D721Med (cell line): ENCODE measurements at regions not wholly inside any gene's neighbourhood (a gene's known extent, or its start where the extent isn't known, plus 50 kb on each side); places are given as distances from the start of the nearest gene placed in this dataset.

ENCODE experiments used
- DNase-seq: peaks from one replicate; pipeline ENCODE4 v3.0.0; 2011; ENCODE audit warnings: low spot score; ENCODE audit not compliant: insufficient read length
- FAIRE-seq: peaks from 2 replicates; lab custom pipeline; 2011; peaks lifted over from hg19 to GRCh38; lab: Jason Lieb, UNC
- TF ChIP-seq, protein P1 (sequence below): IDR thresholded peaks from 2 replicates; pipeline ENCODE4 v1.5.1; 2012; ENCODE audit warnings: mild to moderate bottlenecking, control low read depth; ENCODE audit not compliant: insufficient read depth; ENCODE audit errors: missing control alignments

- DNase-seq (no peak), FAIRE-seq (no peak)
- TF ChIP-seq, protein P1, sequence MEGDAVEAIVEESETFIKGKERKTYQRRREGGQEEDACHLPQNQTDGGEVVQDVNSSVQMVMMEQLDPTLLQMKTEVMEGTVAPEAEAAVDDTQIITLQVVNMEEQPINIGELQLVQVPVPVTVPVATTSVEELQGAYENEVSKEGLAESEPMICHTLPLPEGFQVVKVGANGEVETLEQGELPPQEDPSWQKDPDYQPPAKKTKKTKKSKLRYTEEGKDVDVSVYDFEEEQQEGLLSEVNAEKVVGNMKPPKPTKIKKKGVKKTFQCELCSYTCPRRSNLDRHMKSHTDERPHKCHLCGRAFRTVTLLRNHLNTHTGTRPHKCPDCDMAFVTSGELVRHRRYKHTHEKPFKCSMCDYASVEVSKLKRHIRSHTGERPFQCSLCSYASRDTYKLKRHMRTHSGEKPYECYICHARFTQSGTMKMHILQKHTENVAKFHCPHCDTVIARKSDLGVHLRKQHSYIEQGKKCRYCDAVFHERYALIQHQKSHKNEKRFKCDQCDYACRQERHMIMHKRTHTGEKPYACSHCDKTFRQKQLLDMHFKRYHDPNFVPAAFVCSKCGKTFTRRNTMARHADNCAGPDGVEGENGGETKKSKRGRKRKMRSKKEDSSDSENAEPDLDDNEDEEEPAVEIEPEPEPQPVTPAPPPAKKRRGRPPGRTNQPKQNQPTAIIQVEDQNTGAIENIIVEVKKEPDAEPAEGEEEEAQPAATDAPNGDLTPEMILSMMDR = no peak
Observed at GRCh38 chr6:105595829-105596228, 192.9 kb upstream of the PREP start.

DNA sequence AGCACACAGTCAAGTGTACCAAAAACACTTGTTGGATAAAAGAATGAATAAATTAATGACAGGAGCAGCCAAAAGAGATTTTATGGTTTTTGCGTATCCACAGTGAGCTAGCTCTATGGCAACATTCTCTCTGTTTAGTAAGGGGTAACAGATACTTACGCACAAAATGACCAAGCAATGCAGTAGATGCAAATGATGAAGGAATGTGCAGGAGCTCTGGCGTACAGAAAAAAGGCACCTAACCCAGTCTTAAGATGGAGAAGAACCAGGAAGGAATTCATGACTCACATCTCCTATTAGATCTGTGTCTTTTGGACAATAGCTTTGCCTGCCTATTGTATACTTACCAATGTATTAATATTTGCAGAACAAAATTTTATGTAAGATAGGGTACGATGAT, 191.9 kb upstream of the PREP start:
- no peak for FAIRE-seq
- TF ChIP-seq, protein P1 = no peak
- no peak for DNase-seq

GRCh38 chr6:105593805-105594671, 191.2 kb upstream of the PREP start:
- TF ChIP-seq, protein P1 = no peak
- no peak for DNase-seq
- no peak for FAIRE-seq

DNA sequence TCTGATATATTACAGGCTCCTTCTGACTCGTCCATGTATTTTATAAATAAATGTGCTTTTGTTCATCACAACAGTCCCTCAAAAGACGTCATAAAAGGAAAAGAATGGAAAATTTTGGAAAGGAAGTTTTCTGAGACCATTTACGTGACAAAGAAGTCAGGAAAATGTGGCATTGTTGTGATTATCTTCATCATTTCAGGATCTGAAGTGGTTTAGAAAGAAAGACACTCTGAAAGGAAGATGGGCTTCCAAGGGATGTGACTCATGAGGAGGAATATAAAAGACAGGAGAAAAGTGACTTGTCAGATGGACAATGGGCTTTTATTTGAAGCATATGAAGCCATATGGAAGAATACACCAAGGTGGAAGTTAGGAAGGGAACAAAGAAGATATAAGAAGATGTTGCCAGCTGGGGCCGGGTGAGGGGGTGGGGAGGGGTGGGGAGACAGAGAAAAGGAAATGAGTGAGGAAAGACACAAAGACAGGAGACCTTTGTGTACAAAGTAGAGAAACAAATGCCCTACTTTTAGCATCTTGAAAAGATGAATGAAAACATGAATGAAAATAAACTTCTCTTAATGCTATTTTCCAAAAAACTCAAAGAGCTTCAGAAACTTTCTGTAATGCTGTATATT, 190.3 kb upstream of the PREP start:
- no peak for DNase-seq
- no peak for FAIRE-seq
- TF ChIP-seq, protein P1 = no peak

DNA sequence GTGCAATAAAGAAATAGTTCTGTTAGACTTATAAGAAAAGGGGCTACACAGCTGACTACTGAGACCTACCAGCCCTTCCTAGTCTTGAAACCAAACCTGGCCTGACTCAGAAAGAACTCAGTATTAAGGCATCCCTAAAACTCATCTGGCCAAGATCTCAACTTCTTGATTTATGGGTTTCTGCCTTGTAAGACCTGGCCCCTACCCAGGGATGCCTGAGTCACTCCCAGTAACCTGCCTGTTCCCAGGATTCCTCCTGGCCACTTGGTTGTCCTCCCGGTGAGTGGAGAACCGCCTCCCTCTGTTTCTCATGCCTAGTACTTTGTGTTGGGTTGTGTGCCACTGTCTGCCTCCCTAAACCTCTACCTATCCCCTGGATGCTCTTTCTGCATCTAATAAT, 189.4 kb upstream of the PREP start:
- TF ChIP-seq, protein P1 = no peak
- DNase-seq (no peak), FAIRE-seq (no peak)

- DNase-seq (no peak), FAIRE-seq (no peak)
- TF ChIP-seq, protein P1 = no peak
Observed at GRCh38 chr6:105591053-105591452, 188.2 kb upstream of the PREP start.
